PC-9 (cell line): ENCODE measurements at regions not wholly inside any gene's neighbourhood (a gene's known extent, or its start where the extent isn't known, plus 50 kb on each side); places are given as distances from the start of the nearest gene placed in this dataset.
"Not testable (repeated sequence)": the region's sequence is repeated elsewhere in the genome, so short reads cannot be mapped to it uniquely, and the experiment has no call there.

ENCODE experiments used
- BruUV-seq: library from RNA; stranded (reverse); fragments of 400-500 nt; replicated peaks from 2 replicates; lab custom pipeline; 2021; lab: Mats Ljungman, UMichigan
- CTCF ChIA-PET: fragments of 300-600 bp; sonication (Branson Sonifier 250); formaldehyde crosslinking; loops from one replicate; lab custom pipeline; 2022; ENCODE audit warnings: antibody characterized with exemption; lab: Charles Lee
- POLR2A ChIA-PET: fragments of 300-600 bp; sonication (Branson Sonifier 250); formaldehyde crosslinking; loops from one replicate; lab custom pipeline; 2022; ENCODE audit warnings: antibody characterized with exemption; ENCODE audit not compliant: unreplicated experiment; lab: Charles Lee
- DNase-seq, 2 experiments: peaks; one replicate each; pipeline versions ENCODE4 v3.0.0 to v3.0.0-alpha.2; 2015 to 2022; ENCODE audit warnings: mixed read lengths in 1 of 2
- H2AFZ ChIP-seq: fragments of 200-600 bp; sonication (generic); 2 replicates; pipeline ENCODE4 v1.8.1; 2017; ENCODE audit warnings: antibody characterized with exemption
- H3F3A ChIP-seq: fragments of 200-600 bp; sonication (generic); 2 replicates; pipeline ENCODE4 v1.8.1; 2017; ENCODE audit warnings: antibody characterized with exemption, mild to moderate bottlenecking, low read depth; ENCODE audit not compliant: insufficient read depth
- H3K27ac ChIP-seq: fragments of 200-600 bp; sonication (generic); 2 replicates; pipeline ENCODE4 v1.6.1; 2016; ENCODE audit warnings: mixed run types
- H3K27me3 ChIP-seq: fragments of 200-600 bp; sonication (generic); 2 replicates; pipeline ENCODE4 v1.6.1; 2016; ENCODE audit warnings: low read depth, mixed run types; ENCODE audit not compliant: insufficient read depth
- H3K36me3 ChIP-seq: fragments of 200-600 bp; sonication (generic); 2 replicates; pipeline ENCODE4 v1.6.1; 2016; ENCODE audit warnings: low read depth, mixed run types
- H3K4me1 ChIP-seq: fragments of 200-600 bp; sonication (generic); replicated peaks from 2 replicates; pipeline ENCODE4 v1.6.1; 2016; ENCODE audit warnings: mixed run types; ENCODE audit not compliant: insufficient read depth
- H3K4me2 ChIP-seq: fragments of 200-600 bp; sonication (generic); 2 replicates; pipeline ENCODE4 v1.6.1; 2017; ENCODE audit warnings: mixed run types
- H3K4me3 ChIP-seq: fragments of 200-600 bp; sonication (generic); 2 replicates; pipeline ENCODE4 v1.6.1; 2016; ENCODE audit warnings: mixed run types
- H3K79me2 ChIP-seq: fragments of 200-600 bp; sonication (generic); 2 replicates; pipeline ENCODE4 v1.6.1; 2017; ENCODE audit warnings: low read depth, mixed run types
- H3K9me2 ChIP-seq: fragments of 200-600 bp; sonication (generic); 2 replicates; pipeline ENCODE4 v1.8.1; 2017; ENCODE audit warnings: mild to moderate bottlenecking; ENCODE audit not compliant: insufficient read depth
- H3K9me3 ChIP-seq: fragments of 200-600 bp; sonication (generic); 2 replicates; pipeline ENCODE4 v1.8.1; 2016; ENCODE audit warnings: low read depth; ENCODE audit not compliant: insufficient read depth
- H4K20me1 ChIP-seq: fragments of 200-600 bp; sonication (generic); 2 replicates; pipeline ENCODE4 v1.8.1; 2017; ENCODE audit not compliant: insufficient read depth
- CTCF ChIP-seq: fragments of 200-600 bp; sonication (generic); conservative IDR thresholded peaks from 2 replicates; pipeline ENCODE4 v1.6.1; 2017; ENCODE audit warnings: mixed run types, antibody characterized with exemption, mild to moderate bottlenecking, moderate library complexity
- EZH2 ChIP-seq: fragments of 200-600 bp; sonication (generic); IDR thresholded peaks from 2 replicates; pipeline ENCODE4 v1.8.0; 2017; ENCODE audit warnings: antibody characterized with exemption, low read depth
- intact Hi-C: fragments of 100-400 bp; cut with micrococcal nuclease; formaldehyde crosslinking; loops from one replicate; pipeline ENCODE4 v1.10.0; 2022; ENCODE audit not compliant: unreplicated experiment

DNA sequence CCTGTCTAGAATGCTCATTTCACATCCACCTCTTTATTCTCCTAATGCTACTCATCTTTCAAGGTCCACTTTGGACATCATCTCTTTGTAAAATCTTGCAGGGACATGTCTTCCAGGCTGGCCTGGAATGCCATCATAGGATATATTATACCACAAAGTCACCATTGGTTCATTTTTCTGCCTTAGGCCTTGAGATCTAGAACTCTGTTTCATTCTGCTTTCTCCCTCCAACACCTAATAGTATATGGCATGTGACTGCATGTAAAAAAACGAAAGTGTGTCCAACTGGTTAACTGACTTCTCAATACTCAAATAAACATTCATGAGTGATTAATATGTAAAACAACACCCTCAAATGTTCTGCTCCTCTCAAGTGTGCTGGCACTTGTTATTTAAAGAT, 84.1 kb downstream of the RGS2 start:
- no peaks in the 10 kb centered on the region for H3K9me3 ChIP-seq
- no peaks in the 10 kb centered on the region for H3K4me1 ChIP-seq
- no TSS peak for BruUV-seq
- no peak overlapping the region for H3K4me3 ChIP-seq
- H3K79me2 ChIP-seq, result no peaks in the 10 kb centered on the region
- ChIA-PET POLR2A (no interaction called here), CTCF (no interaction called here)
- H2AFZ ChIP-seq, result no peak overlapping the region
- no peak overlapping the region for H3K27ac ChIP-seq
- no peak for TF ChIP-seq CTCF
- TF ChIP-seq EZH2, result no peak
- no peak for DNase-seq
- H4K20me1 ChIP-seq, result no peaks in the 10 kb centered on the region
- no peaks in the 10 kb centered on the region for H3K27me3 ChIP-seq
- no peaks in the 10 kb centered on the region for H3F3A ChIP-seq
- H3K4me2 ChIP-seq, result no peak overlapping the region
- H3K36me3 ChIP-seq, result no peaks in the 10 kb centered on the region
- intact Hi-C loops, result no loop called here
- H3K9me2 ChIP-seq, result no peaks in the 10 kb centered on the region

DNA sequence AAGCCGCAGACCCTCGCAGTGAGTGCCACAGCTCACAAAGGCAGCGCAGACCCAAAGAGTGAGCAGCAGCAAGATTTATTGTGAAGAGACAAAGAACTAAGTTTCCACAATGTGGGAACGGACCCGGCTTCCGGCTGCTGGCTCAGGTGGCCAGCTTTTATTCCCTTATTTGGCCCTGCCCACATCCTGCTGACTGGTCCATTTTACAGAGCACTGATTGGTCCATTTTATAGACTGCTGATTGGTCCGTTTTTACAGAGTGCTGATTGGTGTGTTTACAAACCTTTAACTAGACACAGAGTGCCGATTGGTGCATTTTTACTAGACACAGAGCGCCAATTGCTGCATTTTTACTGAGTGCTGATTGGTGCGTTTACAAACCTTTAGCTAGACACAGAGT, 86.6 kb downstream of the RGS2 start:
- BruUV-seq, CTCF ChIA-PET, POLR2A ChIA-PET: not testable (repeated sequence)

DNA sequence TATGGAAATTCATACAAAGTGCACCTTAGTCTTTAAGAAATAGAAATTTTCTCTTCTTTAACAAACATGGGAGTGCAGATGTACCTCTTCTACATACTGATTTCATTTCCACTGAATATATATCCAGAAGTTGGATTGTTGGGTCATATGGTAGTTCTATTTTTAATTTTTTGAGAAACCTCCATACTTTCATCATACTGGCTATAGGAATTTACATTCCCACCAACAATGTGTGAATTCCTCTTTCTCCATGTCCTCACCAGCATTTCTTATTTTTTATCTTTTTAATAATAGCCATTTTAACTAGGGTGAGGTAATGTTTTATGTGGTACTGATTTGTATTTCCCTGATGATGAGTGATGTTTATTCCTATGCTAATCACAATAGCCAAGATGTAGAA, 87.5 kb downstream of the RGS2 start:
- no TSS peak for BruUV-seq
- H3K79me2 ChIP-seq, result no peaks in the 10 kb centered on the region
- no peaks in the 10 kb centered on the region for H3F3A ChIP-seq
- no peak overlapping the region for H3K27ac ChIP-seq
- H3K36me3 ChIP-seq, result no peaks in the 10 kb centered on the region
- no peak overlapping the region for H3K4me2 ChIP-seq
- intact Hi-C loops, result no loop called here
- H3K9me2 ChIP-seq, result no peaks in the 10 kb centered on the region
- no peaks in the 10 kb centered on the region for H3K4me1 ChIP-seq
- H3K27me3 ChIP-seq, result no peaks in the 10 kb centered on the region
- no peak overlapping the region for H2AFZ ChIP-seq
- ChIA-PET CTCF (no interaction called here), POLR2A (no interaction called here)
- no peaks in the 10 kb centered on the region for H3K9me3 ChIP-seq
- H4K20me1 ChIP-seq, result no peaks in the 10 kb centered on the region
- H3K4me3 ChIP-seq, result no peak overlapping the region
- TF ChIP-seq CTCF (no peak), EZH2 (no peak)
- no peak for DNase-seq

More for the DNA sequence above, 86.6 kb downstream of the RGS2 start:
- H3K79me2 ChIP-seq, H3K4me1 ChIP-seq, H3K27ac ChIP-seq, DNase-seq, H3K36me3 ChIP-seq, H3K4me3 ChIP-seq, intact Hi-C loops, H3F3A ChIP-seq, H3K27me3 ChIP-seq, H2AFZ ChIP-seq, H3K4me2 ChIP-seq, H3K9me2 ChIP-seq, H3K9me3 ChIP-seq, H4K20me1 ChIP-seq: not testable (repeated sequence)

GRCh38 chr1:192901500-192901899, 92.7 kb downstream of the RGS2 start:
- no peaks in the 10 kb centered on the region for H3F3A ChIP-seq
- no TSS peak for BruUV-seq
- H4K20me1 ChIP-seq, result no peaks in the 10 kb centered on the region
- intact Hi-C loops, result no loop called here
- H3K9me2 ChIP-seq, result no peaks in the 10 kb centered on the region
- H2AFZ ChIP-seq, result no peak overlapping the region
- H3K27ac ChIP-seq, result no peak overlapping the region
- no peak overlapping the region for H3K4me3 ChIP-seq
- no peak overlapping the region for H3K4me2 ChIP-seq
- H3K79me2 ChIP-seq, result no peaks in the 10 kb centered on the region
- H3K36me3 ChIP-seq, result no peaks in the 10 kb centered on the region
- ChIA-PET POLR2A (no interaction called here), CTCF (no interaction called here)
- H3K27me3 ChIP-seq, result no peaks in the 10 kb centered on the region
- no peak for DNase-seq
- H3K9me3 ChIP-seq, result no peaks in the 10 kb centered on the region
- no peak for TF ChIP-seq EZH2
- no peak for TF ChIP-seq CTCF
- no peaks in the 10 kb centered on the region for H3K4me1 ChIP-seq
